GM12872 (cell line): ENCODE measurements at regions not wholly inside any gene's neighbourhood (a gene's known extent, or its start where the extent isn't known, plus 50 kb on each side); places are given as distances from the start of the nearest gene placed in this dataset.

Experiments
- CTCF ChIP-seq: IDR thresholded peaks from 3 replicates; pipeline ENCODE4 v1.5.1; 2011; ENCODE audit warnings: low read depth, mild to moderate bottlenecking, low read length, moderate library complexity; ENCODE audit not compliant: insufficient read depth

GRCh38 chr4:189786447-189786846 is 154.2 kb upstream of the FRG1 start:
- TF ChIP-seq CTCF = no peak

DNA sequence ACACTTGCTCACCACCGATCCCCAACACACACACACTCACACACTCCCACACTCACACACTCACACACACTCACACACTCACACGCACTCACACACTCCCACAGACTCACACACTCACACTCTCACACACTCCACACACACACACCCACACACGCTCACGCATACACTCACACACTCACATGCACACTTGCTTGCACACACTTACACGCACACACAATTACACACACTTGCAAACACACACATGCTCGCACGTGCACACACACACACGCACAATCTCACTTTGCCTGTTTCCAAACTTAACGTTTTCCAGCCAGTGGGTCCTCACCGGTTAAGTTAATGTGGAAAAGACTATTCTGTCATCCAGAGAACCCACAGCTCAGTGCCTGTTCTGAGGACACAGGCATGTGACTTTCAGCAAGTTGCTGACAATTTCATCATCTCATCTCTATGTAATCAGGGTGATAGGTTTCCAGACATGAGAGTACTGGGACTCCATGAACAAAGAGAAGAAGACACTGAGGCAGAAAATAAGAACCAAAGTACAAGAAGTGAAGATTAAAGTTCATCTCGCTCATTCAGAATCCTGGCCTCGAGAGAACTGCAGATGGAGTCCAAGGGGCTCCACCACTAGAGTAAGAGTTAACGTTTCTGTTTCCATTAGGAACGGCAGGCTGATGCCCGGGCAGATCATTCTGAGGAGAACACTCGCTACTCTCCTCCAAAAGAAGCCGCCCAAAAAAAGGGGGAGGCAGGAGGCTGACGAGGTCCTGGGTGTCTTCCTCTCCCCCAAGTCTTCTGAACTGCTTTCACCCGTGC is 153.2 kb upstream of the FRG1 start:
- TF ChIP-seq CTCF = no peak

- peak; percentile 94 for TF ChIP-seq CTCF
These were observed 147.6 kb upstream of the FRG1 start for GRCh38 chr4:189792924-189793618.

GRCh38 chr4:189800545-189801088 is 140.1 kb upstream of the FRG1 start:
- TF ChIP-seq CTCF = no peak

- TF ChIP-seq CTCF = no peak
These were observed 137.8 kb upstream of the FRG1 start for GRCh38 chr4:189802884-189803283.

DNA sequence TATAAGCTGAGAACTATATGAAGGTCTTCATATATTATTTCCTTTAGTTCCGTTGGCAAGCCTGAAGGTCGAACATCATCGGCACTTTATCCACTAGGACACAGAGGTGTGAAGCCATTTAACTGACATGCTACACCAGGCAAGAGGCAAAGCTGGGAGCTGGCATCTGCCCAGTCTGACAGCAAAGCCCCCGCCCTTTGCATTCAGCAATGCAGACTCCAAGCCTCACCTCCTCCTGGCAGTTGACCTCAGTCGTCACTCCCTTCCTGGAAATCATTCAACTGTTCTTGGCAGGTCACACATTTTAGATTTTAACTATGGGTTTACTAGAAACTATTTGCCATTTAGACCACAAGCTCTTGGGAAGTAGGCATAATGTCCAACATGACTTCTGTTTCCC is 135.8 kb upstream of the FRG1 start:
- no peak for TF ChIP-seq CTCF

- TF ChIP-seq CTCF = no peak
These were observed 134.2 kb upstream of the FRG1 start for GRCh38 chr4:189806506-189806905.
